ENCODE measurements at regions not wholly inside any gene's neighbourhood (a gene's known extent, or its start where the extent isn't known, plus 50 kb on each side); places are given as distances from the start of the nearest gene placed in this dataset.

DNA sequence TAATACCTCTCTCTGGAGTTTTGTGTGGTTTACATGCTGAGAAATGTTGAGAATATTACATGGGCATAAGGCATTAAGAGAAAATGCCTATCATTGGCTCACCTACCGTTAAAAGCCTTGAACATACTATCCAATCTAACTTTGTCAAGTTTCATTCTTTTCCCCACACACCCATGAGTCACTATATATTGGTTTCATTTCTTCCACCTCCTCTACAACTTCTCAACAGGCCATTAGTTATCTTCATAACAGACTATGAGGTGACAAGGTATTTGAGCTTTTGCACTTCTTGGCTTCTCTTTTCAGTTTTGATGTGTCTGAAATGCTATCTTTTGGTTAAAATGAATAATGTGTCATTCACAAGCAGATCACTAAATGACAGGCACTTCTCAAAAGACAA lies 288.0 kb downstream of the KCNN2 start:
- no peak for TF ChIP-seq ZNF274 (IDR thresholded peaks at IDR 0.05; ENCODE audit: low read depth, low read length)
- TF ChIP-seq, protein P1, sequence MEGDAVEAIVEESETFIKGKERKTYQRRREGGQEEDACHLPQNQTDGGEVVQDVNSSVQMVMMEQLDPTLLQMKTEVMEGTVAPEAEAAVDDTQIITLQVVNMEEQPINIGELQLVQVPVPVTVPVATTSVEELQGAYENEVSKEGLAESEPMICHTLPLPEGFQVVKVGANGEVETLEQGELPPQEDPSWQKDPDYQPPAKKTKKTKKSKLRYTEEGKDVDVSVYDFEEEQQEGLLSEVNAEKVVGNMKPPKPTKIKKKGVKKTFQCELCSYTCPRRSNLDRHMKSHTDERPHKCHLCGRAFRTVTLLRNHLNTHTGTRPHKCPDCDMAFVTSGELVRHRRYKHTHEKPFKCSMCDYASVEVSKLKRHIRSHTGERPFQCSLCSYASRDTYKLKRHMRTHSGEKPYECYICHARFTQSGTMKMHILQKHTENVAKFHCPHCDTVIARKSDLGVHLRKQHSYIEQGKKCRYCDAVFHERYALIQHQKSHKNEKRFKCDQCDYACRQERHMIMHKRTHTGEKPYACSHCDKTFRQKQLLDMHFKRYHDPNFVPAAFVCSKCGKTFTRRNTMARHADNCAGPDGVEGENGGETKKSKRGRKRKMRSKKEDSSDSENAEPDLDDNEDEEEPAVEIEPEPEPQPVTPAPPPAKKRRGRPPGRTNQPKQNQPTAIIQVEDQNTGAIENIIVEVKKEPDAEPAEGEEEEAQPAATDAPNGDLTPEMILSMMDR (IDR thresholded peaks at IDR 0.05 in 2 of 3, conservative IDR thresholded peaks at IDR 0.05 in 1 of 3; ENCODE audit: borderline replicate concordance in 1 of 3, insufficient read depth in 1 of 3, low read depth in 2 of 3, low read length in 2 of 3) = no peak
- TF ChIP-seq POLR2A (IDR thresholded peaks at IDR 0.05; ENCODE audit: borderline replicate concordance, extremely low read depth, insufficient read depth, insufficient read length) = no peak
- no peak for TF ChIP-seq EZH2 (IDR thresholded peaks at IDR 0.05)
- no peak for TF ChIP-seq TCF7L2 (IDR thresholded peaks at IDR 0.05; ENCODE audit: borderline replicate concordance, extremely low read depth, insufficient read depth, insufficient read length)
- no peak for TF ChIP-seq YY1 (IDR thresholded peaks at IDR 0.05; ENCODE audit: extremely low read depth, insufficient replicate concordance, low read depth, low read length)
